GM12875 (cell line): ENCODE measurements at regions not wholly inside any gene's neighbourhood (a gene's known extent, or its start where the extent isn't known, plus 50 kb on each side); places are given as distances from the start of the nearest gene placed in this dataset.

Experiments
- H3K4me3 ChIP-seq: one replicate; pipeline ENCODE4 v1.5.1; 2011; ENCODE audit warnings: low read depth, low read length, control low read depth
- CTCF ChIP-seq: IDR thresholded peaks from 2 replicates; pipeline ENCODE4 v1.5.1; 2011; ENCODE audit warnings: low read depth, mild to moderate bottlenecking, control low read depth, inconsistent platforms, low read length, moderate library complexity, borderline replicate concordance; ENCODE audit not compliant: insufficient read depth

- no peak overlapping the region for H3K4me3 ChIP-seq
Observed at GRCh38 chr10:29132551-29133111, 156.2 kb upstream of the LYZL1 start.

DNA sequence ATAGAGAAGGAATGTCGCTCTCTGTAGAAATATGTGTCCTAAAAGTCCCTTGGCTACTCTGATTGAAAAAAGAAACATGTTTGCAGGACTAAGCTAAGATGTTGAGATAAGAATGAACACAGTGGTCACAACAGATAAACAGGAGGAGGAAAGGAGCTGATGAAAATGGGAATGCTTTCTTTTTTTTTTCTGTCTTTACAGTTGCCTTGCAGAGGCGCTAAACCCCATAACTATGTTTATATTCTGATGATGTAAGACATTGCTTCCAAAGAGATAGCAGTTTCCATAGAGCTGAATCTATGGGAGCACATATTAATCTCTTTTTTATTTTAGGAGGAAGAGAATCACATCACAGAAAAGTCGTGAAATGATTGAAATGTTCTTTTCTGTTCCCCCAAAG is 153.5 kb upstream of the LYZL1 start:
- TF ChIP-seq CTCF = no peak

More at GRCh38 chr10:29132551-29133111, 156.2 kb upstream of the LYZL1 start:
- no peak for TF ChIP-seq CTCF

DNA sequence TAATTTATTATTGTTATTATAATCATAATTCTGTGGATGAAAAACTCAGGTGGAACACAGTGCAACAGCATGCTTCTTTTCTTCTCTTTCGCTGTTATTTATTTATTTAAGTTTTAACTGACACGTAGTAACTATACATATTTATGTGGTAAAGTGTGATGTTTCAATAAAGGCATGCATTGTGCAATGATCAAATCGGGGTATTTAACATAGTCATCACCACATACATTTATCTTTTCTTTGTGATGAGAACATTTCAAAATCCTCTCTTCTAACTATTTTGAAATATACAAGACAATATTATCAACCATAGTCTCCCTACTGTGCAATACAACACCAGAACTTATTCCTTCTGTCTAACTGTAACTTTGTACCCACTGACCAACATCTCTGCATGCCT is 152.5 kb upstream of the LYZL1 start:
- no peak overlapping the region for H3K4me3 ChIP-seq
- TF ChIP-seq CTCF = no peak

More for the DNA sequence above, 153.5 kb upstream of the LYZL1 start:
- no peak overlapping the region for H3K4me3 ChIP-seq

GRCh38 chr10:29140151-29140550 is 148.7 kb upstream of the LYZL1 start:
- H3K4me3 ChIP-seq = no peak overlapping the region
- TF ChIP-seq CTCF = no peak

GRCh38 chr10:29140991-29141390 is 147.9 kb upstream of the LYZL1 start:
- no peak for TF ChIP-seq CTCF
- no peak overlapping the region for H3K4me3 ChIP-seq

GRCh38 chr10:29141761-29142160 is 147.1 kb upstream of the LYZL1 start:
- H3K4me3 ChIP-seq = no peak overlapping the region
- no peak for TF ChIP-seq CTCF

GRCh38 chr10:29142516-29143314 is 146.2 kb upstream of the LYZL1 start:
- H3K4me3 ChIP-seq = no peak overlapping the region

More at GRCh38 chr10:29142516-29143314, 146.2 kb upstream of the LYZL1 start:
- TF ChIP-seq CTCF = no peak
